HUES48 (cell line): ENCODE measurements at regions not wholly inside any gene's neighbourhood (a gene's known extent, or its start where the extent isn't known, plus 50 kb on each side); places are given as distances from the start of the nearest gene placed in this dataset.

Source experiments
- H3K27ac ChIP-seq: one replicate; pipeline ENCODE4 v1.7.0; 2013; ENCODE audit warnings: low read depth, low read length, inconsistent platforms
- H3K27me3 ChIP-seq: 2 replicates; pipeline ENCODE4 v1.6.1; 2013; ENCODE audit warnings: mild to moderate bottlenecking, low read length; ENCODE audit not compliant: control insufficient read depth, insufficient read depth
- H3K36me3 ChIP-seq: 2 replicates; pipeline ENCODE4 v1.6.1; 2013; ENCODE audit warnings: low read length; ENCODE audit not compliant: control insufficient read depth, insufficient read depth
- H3K4me1 ChIP-seq: 2 replicates; pipeline ENCODE4 v1.6.1; 2013; ENCODE audit warnings: mild to moderate bottlenecking, low read length; ENCODE audit not compliant: control insufficient read depth, insufficient read depth
- H3K4me3 ChIP-seq: 2 replicates; pipeline ENCODE4 v1.5.1; 2013; ENCODE audit warnings: mild to moderate bottlenecking, low read depth, low read length
- H3K9ac ChIP-seq: 2 replicates; pipeline ENCODE4 v1.6.1; 2013; ENCODE audit warnings: mild to moderate bottlenecking, low read depth, low read length, moderate library complexity
- H3K9me3 ChIP-seq: 2 replicates; pipeline ENCODE4 v1.6.1; 2013; ENCODE audit warnings: low read length; ENCODE audit not compliant: control insufficient read depth, insufficient read depth

DNA sequence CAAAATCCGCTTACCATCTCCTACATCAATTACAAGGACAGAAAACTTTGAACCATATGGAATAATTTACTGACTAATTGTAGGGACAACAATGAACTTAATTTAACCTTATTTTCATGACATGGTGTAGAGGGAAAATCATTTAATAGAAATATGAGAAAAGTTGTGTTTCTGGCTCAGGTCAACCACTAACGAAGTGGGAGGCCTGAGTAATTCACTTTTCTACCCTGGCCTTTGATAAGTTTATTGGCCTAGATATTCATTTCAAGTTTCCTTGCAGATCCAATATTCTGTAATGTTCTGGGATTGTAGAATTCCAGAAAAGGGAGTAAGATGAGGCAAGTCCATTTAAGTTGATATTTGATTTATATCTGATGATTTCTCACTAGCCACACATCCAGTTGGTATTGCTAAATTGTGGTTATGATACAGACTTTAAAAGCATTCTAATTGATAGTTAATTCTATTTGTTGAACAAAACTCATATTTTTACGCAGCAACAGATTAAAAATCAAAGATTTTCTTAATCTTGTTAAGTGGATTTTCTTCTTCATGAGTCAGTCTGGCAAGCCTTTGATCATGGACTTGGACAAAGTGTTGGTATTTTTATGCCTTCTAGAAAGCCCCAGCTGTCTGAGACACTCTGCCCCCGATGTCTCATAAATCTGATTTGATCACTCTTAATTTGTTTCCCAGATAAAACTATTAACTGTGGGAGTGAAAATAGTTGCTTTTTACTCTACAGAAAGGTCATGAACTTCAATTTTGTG lies 336.5 kb downstream of the TMEM135 start:
- H3K27me3 ChIP-seq: no peaks in the 10 kb centered on the region
- H3K9ac ChIP-seq: no peak overlapping the region
- no peak overlapping the region for H3K4me3 ChIP-seq
- H3K36me3 ChIP-seq: no peaks in the 10 kb centered on the region
- peaks cover 5% of the 10 kb centered on the region; the same call in 1 of the 2 replicates for H3K9me3 ChIP-seq
- no peak overlapping the region for H3K27ac ChIP-seq
- H3K4me1 ChIP-seq: peaks cover 5% of the 10 kb centered on the region
